ENCODE measurements at regions not wholly inside any gene's neighbourhood (a gene's known extent, or its start where the extent isn't known, plus 50 kb on each side); places are given as distances from the start of the nearest gene placed in this dataset.
"Not testable (repeated sequence)": the region's sequence is repeated elsewhere in the genome, so short reads cannot be mapped to it uniquely, and the experiment has no call there.

DNA sequence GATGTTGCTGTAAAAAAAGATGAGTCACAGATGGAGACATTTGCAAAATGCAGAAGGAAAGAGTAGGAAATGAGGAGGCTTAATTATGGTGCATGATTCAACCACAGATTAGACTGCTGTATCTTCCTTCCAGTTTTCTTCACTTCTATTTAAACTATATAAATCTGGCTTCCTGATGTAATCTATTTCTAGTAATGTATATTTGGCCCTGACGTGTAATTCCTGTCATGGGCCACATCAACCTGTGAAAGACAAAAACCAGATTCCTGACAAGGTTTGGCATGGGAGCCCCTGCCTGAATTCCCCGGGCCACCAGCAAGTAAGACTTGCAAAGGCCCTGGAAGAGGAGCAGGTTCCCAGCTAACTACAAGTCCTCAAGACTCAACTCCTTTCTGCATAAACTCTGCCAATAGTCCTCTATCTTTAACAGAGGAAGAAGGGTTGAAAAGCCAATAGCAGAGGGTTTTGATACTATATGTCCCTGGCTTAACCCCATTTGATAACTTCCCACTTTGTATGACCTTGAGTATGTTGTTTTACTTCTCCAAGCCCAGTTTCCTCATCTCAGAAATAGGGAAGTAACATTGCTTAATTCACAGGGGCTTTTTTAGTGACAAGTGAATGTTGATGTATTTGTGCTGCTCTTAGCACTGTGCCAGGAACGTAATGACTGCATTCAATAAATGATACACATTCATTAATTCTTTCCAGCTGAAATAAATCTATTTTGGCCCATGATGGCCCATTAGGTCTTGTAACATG, 172.7 kb downstream of the SPRY2 start:
- no peak for DNase-seq

DNA sequence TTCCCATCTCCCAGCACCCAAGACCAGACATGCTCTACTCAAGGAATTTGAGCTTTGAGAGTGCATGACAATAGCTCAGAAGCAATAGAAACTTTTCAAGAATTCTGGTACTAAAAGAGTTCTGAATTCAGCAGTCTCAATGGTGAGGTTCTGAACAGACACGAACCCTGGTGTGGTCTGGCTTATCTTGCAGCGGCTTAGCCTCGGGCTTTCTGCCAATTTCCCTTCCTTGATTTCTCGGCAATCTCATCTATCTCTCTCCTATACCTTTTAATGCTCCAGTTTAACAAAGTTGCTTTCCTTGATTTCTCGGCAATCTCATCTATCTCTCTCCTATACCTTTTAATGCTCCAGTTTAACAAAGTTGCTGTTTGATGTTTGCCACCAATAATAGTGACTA, 174.6 kb downstream of the SPRY2 start:
- DNase-seq, result no peak

GRCh38 chr13:80164462-80164861, 176.5 kb downstream of the SPRY2 start:
- no peak for DNase-seq

DNA sequence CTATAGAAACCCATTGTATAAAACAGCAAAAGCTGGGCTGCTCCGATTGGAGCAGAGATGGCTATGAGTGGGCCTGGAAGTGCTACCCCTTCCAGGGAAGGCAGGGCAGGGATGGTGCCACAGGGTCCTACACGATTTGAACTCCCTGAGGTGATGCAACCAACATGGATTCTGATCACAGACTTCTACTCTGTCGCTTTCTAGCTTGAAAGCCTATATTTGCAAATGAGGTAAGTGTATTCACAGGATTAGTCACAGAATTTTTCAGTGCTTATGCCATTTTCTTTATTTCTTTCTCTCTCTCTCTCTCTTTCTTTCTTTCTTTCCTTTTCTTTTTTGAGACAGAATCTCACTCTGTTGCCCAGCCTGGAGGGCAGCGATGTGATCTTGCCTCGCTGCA, 179.0 kb downstream of the SPRY2 start:
- DNase-seq, result no peak

GRCh38 chr13:80161219-80161618, 179.7 kb downstream of the SPRY2 start:
- no peak for DNase-seq

- no peak for DNase-seq
Observed at GRCh38 chr13:80160110-80160509, 180.8 kb downstream of the SPRY2 start.

- no peak for DNase-seq
Observed at GRCh38 chr13:80157261-80157932, 183.5 kb downstream of the SPRY2 start.

- DNase-seq, result not testable (repeated sequence)
Observed at GRCh38 chr13:80152142-80152541, 188.8 kb downstream of the SPRY2 start.

- no peak for DNase-seq
Observed at GRCh38 chr13:80151016-80151415, 189.9 kb downstream of the SPRY2 start.

GRCh38 chr13:80149736-80150135, 191.2 kb downstream of the SPRY2 start:
- DNase-seq, result no peak

DNA sequence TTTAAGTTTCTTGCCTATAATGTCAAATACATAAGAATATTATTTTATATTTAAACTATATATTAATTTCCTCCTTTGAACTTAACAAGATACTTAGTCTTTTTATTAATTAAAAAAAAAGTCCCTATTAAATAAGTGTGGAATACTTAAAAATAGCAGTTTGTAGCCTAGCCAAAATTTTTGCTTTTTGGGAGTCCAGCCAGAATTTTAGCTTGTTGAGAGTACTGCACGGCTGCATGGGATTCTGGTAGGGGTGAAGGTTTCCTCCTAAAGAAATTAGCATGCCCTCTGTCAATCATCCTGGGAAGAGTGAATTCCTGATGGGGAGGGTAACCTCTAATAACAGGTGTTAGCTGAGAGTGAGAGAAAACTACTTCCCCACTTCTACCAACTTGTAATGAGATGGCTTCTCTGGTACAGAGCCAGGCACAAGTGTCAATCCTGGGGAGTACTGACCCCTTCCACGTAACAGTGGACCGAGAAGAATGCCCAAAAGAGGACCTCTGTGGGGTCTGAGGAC, 195.7 kb downstream of the SPRY2 start:
- no peak for DNase-seq

GRCh38 chr13:80144493-80144892, 196.4 kb downstream of the SPRY2 start:
- no peak for DNase-seq

GRCh38 chr13:80141123-80141849, 199.6 kb downstream of the SPRY2 start:
- DNase-seq, result no peak

- DNase-seq, result no peak
Observed at GRCh38 chr13:80140685-80141084, 200.2 kb downstream of the SPRY2 start.

- no peak for DNase-seq
Observed at GRCh38 chr13:80139196-80139595, 201.7 kb downstream of the SPRY2 start.

GRCh38 chr13:80137994-80138393, 202.9 kb downstream of the SPRY2 start:
- no peak for DNase-seq

- no peak for DNase-seq
Observed at GRCh38 chr13:80134346-80134745, 206.6 kb downstream of the SPRY2 start.

DNA sequence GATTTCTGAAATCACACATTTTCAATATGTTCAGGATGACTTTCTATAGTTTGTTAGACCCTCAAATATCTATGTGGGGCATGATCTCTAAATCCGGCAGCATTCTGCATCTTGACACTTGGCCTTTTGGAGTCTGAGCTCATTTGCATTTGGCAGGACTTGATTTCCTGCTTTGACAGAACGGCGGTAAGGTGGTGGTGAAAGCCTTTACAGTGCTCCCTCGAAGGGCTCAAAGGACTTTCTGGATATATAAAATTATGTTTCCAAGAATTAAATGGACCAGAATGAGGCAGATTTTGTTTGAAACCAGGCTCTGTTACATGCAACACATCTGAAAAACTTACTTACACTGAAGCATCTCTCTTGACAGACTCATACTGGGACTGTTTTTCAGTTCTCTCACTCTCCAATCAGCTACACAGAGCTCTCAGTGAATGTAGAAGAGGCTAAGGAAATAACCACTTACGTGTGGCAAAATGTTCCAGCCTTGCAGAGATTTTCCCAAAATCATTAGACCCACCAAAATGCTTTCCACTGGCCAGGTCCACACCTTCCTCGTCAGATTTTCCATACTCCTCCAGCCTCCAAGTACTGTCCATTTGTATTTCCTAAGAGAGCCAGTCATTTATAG, 207.2 kb downstream of the SPRY2 start:
- no peak for DNase-seq

DNA sequence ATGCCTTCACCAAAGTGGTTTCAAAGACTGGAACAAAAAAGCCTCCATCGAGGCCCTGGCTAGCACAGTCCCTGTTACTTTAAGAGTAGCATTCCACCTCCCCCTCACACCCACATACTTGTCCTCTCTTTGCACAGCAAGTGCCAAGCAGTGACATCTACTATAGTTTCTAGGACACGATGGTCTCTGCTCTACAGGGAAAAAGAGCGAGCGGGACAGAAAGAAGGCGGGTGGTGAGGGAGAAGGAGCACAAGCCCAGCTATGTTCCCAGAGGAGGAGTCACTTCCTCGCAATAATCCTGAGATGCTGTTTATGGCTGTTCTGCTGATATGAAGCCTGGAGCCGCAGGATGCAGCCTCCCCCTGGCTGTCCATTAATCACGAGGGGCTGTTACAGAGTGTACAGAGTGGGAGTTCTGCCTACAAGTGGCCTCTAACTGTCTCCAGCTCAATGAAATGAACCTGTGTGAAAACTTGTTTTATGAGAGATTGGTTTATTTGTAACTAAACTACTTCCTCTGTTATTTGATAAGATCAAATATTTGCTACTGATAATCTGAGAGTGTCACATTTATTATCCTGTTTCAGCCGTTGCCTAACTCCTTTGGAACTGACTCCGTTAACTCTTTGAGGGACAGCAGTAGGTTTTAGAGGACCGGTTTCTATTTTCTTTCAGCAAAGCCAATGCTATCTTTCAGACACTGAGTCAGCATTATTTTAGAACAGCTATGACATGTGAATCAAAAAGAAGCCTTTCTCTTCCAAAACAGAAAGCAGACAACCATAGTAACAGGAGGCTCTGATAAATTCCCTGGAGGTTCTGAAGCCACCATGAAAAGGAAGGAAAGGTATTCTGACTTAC, 208.0 kb downstream of the SPRY2 start:
- no peak for DNase-seq

- no peak for DNase-seq
Observed at GRCh38 chr13:80131204-80131603, 209.7 kb downstream of the SPRY2 start.

- DNase-seq, result no peak
Observed at GRCh38 chr13:80126389-80127068, 214.4 kb downstream of the SPRY2 start.

DNA sequence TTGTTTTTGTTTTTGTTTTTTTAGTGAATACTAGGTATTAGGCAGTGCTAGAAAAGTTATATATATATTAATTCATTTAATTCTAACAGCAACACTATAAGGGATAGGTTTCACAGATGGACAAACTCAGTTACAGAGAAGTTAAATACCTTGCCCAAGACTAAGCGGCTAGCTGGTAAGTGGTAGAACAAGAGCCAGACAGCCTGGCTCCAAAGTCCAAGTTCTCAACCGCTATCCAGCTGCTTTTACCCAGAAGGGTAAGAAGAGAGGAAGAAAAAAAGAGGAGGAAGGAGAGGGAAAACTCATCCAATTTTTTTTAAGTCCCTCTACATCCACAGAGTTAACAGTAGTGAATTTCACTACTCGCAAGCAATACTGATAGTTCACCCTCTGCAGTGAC, 217.0 kb downstream of the SPRY2 start:
- no peak for DNase-seq
